Naive B cell (primary cell): ENCODE measurements at regions not wholly inside any gene's neighbourhood (a gene's known extent, or its start where the extent isn't known, plus 50 kb on each side); places are given as distances from the start of the nearest gene placed in this dataset.

Source experiments
- ATAC-seq, 2 donors: fragments of 150-1000 bp; cut with Tn5 transposase; 2 replicates each; pipeline ENCODE4 v1.10.0; 2021; ENCODE audit warnings: low read depth in 2 of 2, mild to moderate bottlenecking in 2 of 2, moderate library complexity in 2 of 2
- DNase-seq: peaks from one replicate; pipeline ENCODE4 v3.0.0; 2022
- H3K27ac Mint-ChIP-seq, 6 donors: one replicate each; pipeline ENCODE4 v1.8.0; 2020 to 2022; ENCODE audit warnings: mild to moderate bottlenecking in 6 of 6, mixed read lengths in 6 of 6, moderate library complexity in 5 of 6, inconsistent platforms in 2 of 6
- H3K27me3 Mint-ChIP-seq, 3 donors: one replicate each; pipeline ENCODE4 v1.8.0; 2021 to 2022; ENCODE audit warnings: mixed read lengths in 3 of 3, mild to moderate bottlenecking in 1 of 3
- H3K36me3 Mint-ChIP-seq, 2 donors: one replicate each; pipeline ENCODE4 v1.8.0; 2020 to 2022; ENCODE audit warnings: mixed read lengths in 2 of 2, inconsistent platforms in 1 of 2, mild to moderate bottlenecking in 1 of 2
- H3K4me1 Mint-ChIP-seq, 3 donors: one replicate each; pipeline ENCODE4 v1.8.0; 2020 to 2022; ENCODE audit warnings: mixed read lengths in 3 of 3, inconsistent platforms in 1 of 3, mild to moderate bottlenecking in 1 of 3, moderate library complexity in 1 of 3
- H3K4me3 Mint-ChIP-seq, 8 donors: one replicate each; pipeline ENCODE4 v1.8.0; 2020 to 2022; ENCODE audit warnings: mild to moderate bottlenecking in 8 of 8, mixed read lengths in 8 of 8, moderate library complexity in 8 of 8, inconsistent platforms in 2 of 8
- H3K9me3 Mint-ChIP-seq, 7 donors: one replicate each; pipeline ENCODE4 v1.8.0; 2020 to 2022; ENCODE audit warnings: mixed read lengths in 7 of 7, mild to moderate bottlenecking in 5 of 7, inconsistent platforms in 2 of 7, moderate library complexity in 1 of 7

GRCh38 chr4:106869551-106869950 is 166.6 kb downstream of the DKK2 start:
- Mint-ChIP-seq H3K27ac (no peak overlapping the region), H3K9me3 (peaks cover 0 to 12% (median 3%) of the 10 kb centered on the region in 7 donors), H3K4me1 (no peaks in the 10 kb centered on the region), H3K36me3 (no peaks in the 10 kb centered on the region), H3K4me3 (no peak overlapping the region), H3K27me3 (no peaks in the 10 kb centered on the region)
- ATAC-seq (no peak), DNase-seq (no peak)

- H3K4me3 Mint-ChIP-seq, result peak overlapping the region in 1 of 8 donors; percentile 43
- no peaks in the 10 kb centered on the region for H3K36me3 Mint-ChIP-seq
- DNase-seq (no peak), ATAC-seq (no peak)
- H3K27me3 Mint-ChIP-seq, result no peaks in the 10 kb centered on the region
- H3K9me3 Mint-ChIP-seq, result peaks cover 0 to 12% (median 3%) of the 10 kb centered on the region in 7 donors
- no peaks in the 10 kb centered on the region for H3K4me1 Mint-ChIP-seq
- no peak overlapping the region for H3K27ac Mint-ChIP-seq
Measured at GRCh38 chr4:106868381-106869035, 167.6 kb downstream of the DKK2 start.

- ATAC-seq (no peak), DNase-seq (no peak)
- no peaks in the 10 kb centered on the region for H3K4me1 Mint-ChIP-seq
- H3K36me3 Mint-ChIP-seq, result no peaks in the 10 kb centered on the region
- H3K4me3 Mint-ChIP-seq, result no peak overlapping the region
- no peaks in the 10 kb centered on the region for H3K27me3 Mint-ChIP-seq
- peaks cover 0 to 7% (median 0%) of the 10 kb centered on the region in 7 donors for H3K9me3 Mint-ChIP-seq
- no peak overlapping the region for H3K27ac Mint-ChIP-seq
Measured at GRCh38 chr4:106864231-106864630, 171.9 kb downstream of the DKK2 start.

- ATAC-seq, result no peak
- Mint-ChIP-seq H3K4me1 (no peaks in the 10 kb centered on the region), H3K4me3 (no peak overlapping the region), H3K36me3 (no peaks in the 10 kb centered on the region), H3K27ac (no peak overlapping the region), H3K9me3 (peaks cover 0 to 2% (median under 1%) of the 10 kb centered on the region in 7 donors), H3K27me3 (no peaks in the 10 kb centered on the region)
- DNase-seq, result no peak
Measured at GRCh38 chr4:106854569-106855351, 181.4 kb downstream of the DKK2 start.

GRCh38 chr4:106852426-106852825 is 183.7 kb downstream of the DKK2 start:
- H3K4me3 Mint-ChIP-seq, result no peak overlapping the region
- peaks cover 0 to 8% (median 3%) of the 10 kb centered on the region in 7 donors for H3K9me3 Mint-ChIP-seq
- no peak for ATAC-seq
- no peaks in the 10 kb centered on the region for H3K27me3 Mint-ChIP-seq
- no peaks in the 10 kb centered on the region for H3K36me3 Mint-ChIP-seq
- DNase-seq, result no peak
- H3K4me1 Mint-ChIP-seq, result no peaks in the 10 kb centered on the region
- H3K27ac Mint-ChIP-seq, result no peak overlapping the region

GRCh38 chr4:106851726-106852125 is 184.4 kb downstream of the DKK2 start:
- H3K4me3 Mint-ChIP-seq, result no peak overlapping the region
- no peak overlapping the region for H3K27ac Mint-ChIP-seq
- no peaks in the 10 kb centered on the region for H3K4me1 Mint-ChIP-seq
- ATAC-seq (no peak), DNase-seq (no peak)
- no peaks in the 10 kb centered on the region for H3K36me3 Mint-ChIP-seq
- no peaks in the 10 kb centered on the region for H3K27me3 Mint-ChIP-seq
- peaks cover 0 to 8% (median 3%) of the 10 kb centered on the region in 7 donors for H3K9me3 Mint-ChIP-seq

- DNase-seq, result no peak
- no peaks in the 10 kb centered on the region for H3K36me3 Mint-ChIP-seq
- peaks cover 0 to 8% (median 3%) of the 10 kb centered on the region in 7 donors for H3K9me3 Mint-ChIP-seq
- H3K27me3 Mint-ChIP-seq, result no peaks in the 10 kb centered on the region
- H3K27ac Mint-ChIP-seq, result no peak overlapping the region
- H3K4me1 Mint-ChIP-seq, result no peaks in the 10 kb centered on the region
- H3K4me3 Mint-ChIP-seq, result no peak overlapping the region
- no peak for ATAC-seq
Measured at GRCh38 chr4:106850691-106851090, 185.4 kb downstream of the DKK2 start.

- Mint-ChIP-seq H3K36me3 (no peaks in the 10 kb centered on the region), H3K27me3 (no peaks in the 10 kb centered on the region)
Measured at GRCh38 chr4:106835919-106836318, 200.2 kb downstream of the DKK2 start.

GRCh38 chr4:106830879-106831278 is 205.2 kb downstream of the DKK2 start:
- H3K27me3 Mint-ChIP-seq, result no peaks in the 10 kb centered on the region
- ATAC-seq (no peak), DNase-seq (no peak)
- no peaks in the 10 kb centered on the region for H3K36me3 Mint-ChIP-seq
- peaks cover 0 to 11% (median 3%) of the 10 kb centered on the region in 7 donors for H3K9me3 Mint-ChIP-seq
- no peaks in the 10 kb centered on the region for H3K4me1 Mint-ChIP-seq
- no peak overlapping the region for H3K27ac Mint-ChIP-seq
- H3K4me3 Mint-ChIP-seq, result no peak overlapping the region

More at GRCh38 chr4:106835919-106836318, 200.2 kb downstream of the DKK2 start:
- no peak overlapping the region for H3K27ac Mint-ChIP-seq
- DNase-seq, result no peak
- peaks cover 4 to 12% (median 7%) of the 10 kb centered on the region in 7 donors for H3K9me3 Mint-ChIP-seq
- no peak for ATAC-seq
- H3K4me1 Mint-ChIP-seq, result no peaks in the 10 kb centered on the region
- H3K4me3 Mint-ChIP-seq, result no peak overlapping the region

GRCh38 chr4:106818764-106819163 is 217.3 kb downstream of the DKK2 start:
- H3K4me1 Mint-ChIP-seq, result no peaks in the 10 kb centered on the region
- DNase-seq (no peak), ATAC-seq (no peak)
- no peak overlapping the region for H3K4me3 Mint-ChIP-seq
- no peak overlapping the region for H3K27ac Mint-ChIP-seq
- H3K9me3 Mint-ChIP-seq, result peaks cover 0 to 5% (median 3%) of the 10 kb centered on the region in 7 donors
- H3K36me3 Mint-ChIP-seq, result no peaks in the 10 kb centered on the region
- H3K27me3 Mint-ChIP-seq, result no peaks in the 10 kb centered on the region

GRCh38 chr4:106816496-106816895 is 219.6 kb downstream of the DKK2 start:
- Mint-ChIP-seq H3K4me1 (no peaks in the 10 kb centered on the region), H3K27ac (no peak overlapping the region), H3K4me3 (no peak overlapping the region), H3K9me3 (peaks cover 0 to 4% (median 0%) of the 10 kb centered on the region in 7 donors), H3K27me3 (no peaks in the 10 kb centered on the region), H3K36me3 (no peaks in the 10 kb centered on the region)
- ATAC-seq, result no peak
- no peak for DNase-seq

GRCh38 chr4:106810122-106810521 is 226.0 kb downstream of the DKK2 start:
- no peaks in the 10 kb centered on the region for H3K27me3 Mint-ChIP-seq
- H3K36me3 Mint-ChIP-seq, result no peaks in the 10 kb centered on the region
- no peaks in the 10 kb centered on the region for H3K4me1 Mint-ChIP-seq
- H3K4me3 Mint-ChIP-seq, result no peak overlapping the region
- DNase-seq (no peak), ATAC-seq (no peak)
- H3K9me3 Mint-ChIP-seq, result peaks cover 0 to 3% (median 0%) of the 10 kb centered on the region in 7 donors
- no peak overlapping the region for H3K27ac Mint-ChIP-seq

- H3K9me3 Mint-ChIP-seq, result peaks cover 0 to 3% (median 0%) of the 10 kb centered on the region in 7 donors
- no peak for DNase-seq
- no peaks in the 10 kb centered on the region for H3K36me3 Mint-ChIP-seq
- no peaks in the 10 kb centered on the region for H3K27me3 Mint-ChIP-seq
- peak overlapping the region in 1 of 6 donors; percentile 0 for H3K27ac Mint-ChIP-seq
- no peaks in the 10 kb centered on the region for H3K4me1 Mint-ChIP-seq
- ATAC-seq, result no peak
- no peak overlapping the region for H3K4me3 Mint-ChIP-seq
Measured at GRCh38 chr4:106809076-106809475, 227.0 kb downstream of the DKK2 start.

GRCh38 chr4:106806158-106806797 is 229.8 kb downstream of the DKK2 start:
- H3K27ac Mint-ChIP-seq, result no peak overlapping the region
- ATAC-seq, result no peak
- no peak overlapping the region for H3K4me3 Mint-ChIP-seq
- H3K4me1 Mint-ChIP-seq, result no peaks in the 10 kb centered on the region
- H3K36me3 Mint-ChIP-seq, result no peaks in the 10 kb centered on the region
- no peaks in the 10 kb centered on the region for H3K27me3 Mint-ChIP-seq
- DNase-seq, result no peak
- H3K9me3 Mint-ChIP-seq, result peaks cover 0 to 3% (median 0%) of the 10 kb centered on the region in 7 donors
